NCI-H1105 (cell line): ENCODE measurements at regions not wholly inside any gene's neighbourhood (a gene's known extent, or its start where the extent isn't known, plus 50 kb on each side); places are given as distances from the start of the nearest gene placed in this dataset.
A peak's percentile ranks its signal among the peaks of the same experiment; 100 is the strongest.

ENCODE experiments used
- DNase-seq: peaks from one replicate; lab custom pipeline; 2025; lab: John Stamatoyannopoulos, UW

DNA sequence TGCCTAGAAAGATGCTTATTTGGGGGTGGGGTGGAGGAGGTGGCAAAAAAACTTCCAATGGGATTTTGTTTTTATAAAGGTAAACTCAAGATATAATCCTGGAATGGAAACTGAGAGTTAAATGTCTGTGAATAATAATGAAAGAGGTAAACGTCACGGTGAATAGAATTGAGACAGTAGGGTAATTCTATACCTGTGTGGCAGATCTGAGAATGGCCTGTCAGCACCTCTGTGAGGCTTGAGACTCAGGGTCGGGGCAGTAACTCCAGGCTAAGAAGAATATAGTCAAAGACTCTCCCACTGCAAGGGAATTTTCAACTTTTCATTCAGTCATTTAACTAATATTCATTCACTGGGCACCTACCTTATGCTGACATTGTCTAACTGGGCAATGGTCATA lies 581.2 kb upstream of the ZNF608 start:
- DNase-seq: no peak

DNA sequence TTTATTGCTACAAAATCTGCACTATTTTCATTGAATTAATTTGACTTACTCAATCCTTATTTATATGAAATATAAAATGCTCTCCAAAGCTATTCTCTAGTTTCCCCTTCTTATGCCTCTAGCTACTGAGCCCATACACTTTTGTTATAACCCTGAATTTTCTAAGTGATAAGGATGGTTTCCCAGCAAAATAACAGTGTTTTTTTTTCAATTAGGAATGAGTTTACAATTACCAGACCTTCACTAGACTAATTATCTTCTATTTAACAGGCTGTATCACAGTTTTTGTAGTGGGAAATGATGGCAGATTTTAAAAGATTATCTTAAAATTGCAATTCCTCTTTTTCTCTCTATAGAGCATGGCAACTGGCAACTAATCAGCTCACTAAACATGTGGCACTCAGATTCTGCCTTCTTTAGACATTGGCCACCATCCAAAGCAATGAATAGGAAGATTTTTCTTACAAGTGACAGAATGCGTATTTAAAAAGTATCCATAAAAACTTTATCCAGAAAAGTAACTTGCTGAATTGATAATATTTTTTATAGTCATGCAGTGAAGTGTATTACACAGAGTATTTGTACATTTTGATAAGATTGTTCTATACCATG lies 585.7 kb upstream of the ZNF608 start:
- DNase-seq: no peak

DNA sequence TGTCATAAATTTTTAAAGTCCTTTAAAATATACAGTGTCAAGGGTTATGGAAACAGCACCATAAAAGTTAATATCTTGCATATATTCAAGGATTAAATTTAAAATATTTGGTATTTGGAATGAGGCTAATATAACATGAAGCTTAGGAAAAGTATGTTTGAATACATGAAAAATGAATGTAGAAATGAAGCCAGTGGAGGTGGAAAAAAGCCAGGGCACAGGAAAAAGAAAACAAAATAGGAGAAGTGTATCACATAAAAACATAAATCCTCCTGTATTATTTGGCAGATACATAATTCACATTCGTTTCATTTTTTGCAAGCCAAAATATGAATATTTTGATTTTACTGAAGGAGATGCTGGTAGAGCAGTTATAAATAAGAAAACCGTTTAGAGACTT lies 587.0 kb upstream of the ZNF608 start:
- DNase-seq: no peak

DNA sequence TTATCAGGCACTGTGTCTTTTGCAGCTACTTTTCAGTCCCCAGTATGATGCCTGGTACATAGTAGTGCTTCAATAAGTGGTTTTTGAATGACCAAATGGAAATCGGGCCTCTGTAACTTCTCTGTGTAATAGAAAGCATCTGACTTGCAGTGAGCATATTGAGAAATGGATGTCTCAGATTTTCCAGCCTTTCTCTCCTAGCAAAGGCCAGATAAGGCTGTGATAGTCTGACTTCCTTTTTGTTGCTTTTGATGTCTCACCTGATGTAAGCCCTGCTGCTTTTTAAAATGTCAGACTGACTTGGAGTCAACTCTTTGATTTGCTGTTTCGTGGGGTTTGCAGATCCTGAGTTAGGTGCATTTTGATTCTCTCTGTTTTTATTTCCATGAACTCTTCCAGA lies 590.0 kb upstream of the ZNF608 start:
- DNase-seq: no peak

DNA sequence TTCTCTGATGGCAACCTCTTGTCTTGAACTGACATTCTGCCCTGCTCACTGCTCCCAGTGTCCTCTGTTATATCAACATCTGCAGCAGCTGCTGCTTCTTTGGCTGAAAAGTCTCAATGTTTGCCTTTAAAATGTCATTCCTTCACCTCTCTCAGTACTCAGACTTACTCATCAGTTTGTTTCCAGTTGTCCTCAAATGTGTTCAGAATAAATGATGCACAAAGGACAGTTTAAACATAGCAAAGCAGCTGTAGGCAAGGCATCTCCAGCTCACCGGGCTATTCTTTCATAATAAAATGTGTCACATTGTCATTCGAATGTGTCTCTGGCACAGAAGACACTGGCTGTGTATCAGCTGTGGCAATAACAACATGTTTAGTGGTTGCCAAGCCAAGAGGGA lies 590.9 kb upstream of the ZNF608 start:
- DNase-seq: no peak

DNA sequence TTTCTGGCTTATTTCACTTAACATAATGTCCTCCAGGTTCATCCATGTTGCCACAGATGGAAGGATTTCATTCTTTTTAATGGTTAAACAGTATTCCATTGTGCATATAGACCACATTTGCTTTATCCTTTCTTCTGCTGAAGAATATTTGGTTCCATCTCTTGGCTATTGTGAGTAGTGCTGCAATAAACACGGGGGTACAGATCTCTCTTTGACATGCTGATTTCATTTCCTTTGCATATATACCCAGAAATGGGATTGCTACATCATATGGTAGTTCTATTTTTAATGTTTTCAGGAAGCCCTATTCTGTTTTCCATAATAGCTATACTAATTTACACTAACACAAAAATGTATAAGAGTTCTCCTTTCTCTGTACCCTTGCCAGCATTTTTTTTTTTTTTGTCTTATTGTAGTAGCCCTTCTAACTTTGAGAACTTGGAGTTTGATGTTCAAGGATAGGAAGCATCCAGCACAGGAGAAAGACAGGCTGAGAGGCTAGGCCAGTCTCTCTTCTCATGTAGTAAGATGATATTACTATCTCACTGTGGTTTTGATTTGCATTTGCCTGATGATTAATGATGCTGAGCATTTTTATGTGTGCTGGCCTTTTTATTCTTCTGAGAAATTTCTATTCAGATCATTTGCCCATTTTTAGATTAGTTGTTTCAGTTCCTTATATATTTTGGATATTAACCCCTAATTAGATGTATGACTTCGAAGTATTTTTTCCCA lies 592.2 kb upstream of the ZNF608 start:
- DNase-seq: no peak

DNA sequence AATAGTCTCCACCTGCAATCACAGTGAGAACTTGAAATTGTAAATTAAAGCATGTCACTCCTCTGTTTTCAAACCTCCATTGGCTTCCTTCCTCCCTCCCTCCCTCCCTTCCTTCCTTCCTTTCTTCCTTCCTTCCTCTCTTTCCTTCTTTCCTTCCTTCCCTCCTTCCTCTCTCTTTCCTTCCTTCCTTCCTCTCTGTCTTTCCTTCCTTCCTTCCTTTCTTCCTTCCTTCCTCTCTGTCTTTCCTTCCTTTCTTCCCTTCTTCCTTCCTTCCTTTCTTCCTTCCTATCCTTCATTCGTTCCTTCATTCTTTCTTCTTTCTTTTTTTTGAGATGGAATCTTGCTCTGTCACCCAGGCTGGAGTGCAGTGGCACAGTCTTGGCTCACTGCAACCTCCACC lies 595.0 kb upstream of the ZNF608 start:
- no peak for DNase-seq

DNA sequence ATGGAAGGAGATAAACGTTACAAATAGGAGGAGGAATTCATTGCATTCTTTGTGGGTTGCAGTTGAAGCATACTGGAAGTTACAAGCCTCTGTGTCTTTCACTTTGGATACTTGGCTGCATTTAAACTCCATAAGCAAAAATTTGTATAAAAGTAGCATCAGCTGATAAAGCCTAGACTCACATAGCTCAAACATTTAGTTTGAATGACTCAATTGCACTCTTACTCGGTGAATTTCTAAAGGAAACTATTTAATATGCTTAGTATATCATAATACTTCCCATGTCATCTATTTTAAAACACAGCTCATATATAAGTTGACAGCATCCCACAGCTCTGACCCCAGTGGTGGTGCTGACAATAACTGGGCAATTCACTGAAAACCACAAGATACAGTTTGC lies 596.6 kb upstream of the ZNF608 start:
- DNase-seq: no peak

DNA sequence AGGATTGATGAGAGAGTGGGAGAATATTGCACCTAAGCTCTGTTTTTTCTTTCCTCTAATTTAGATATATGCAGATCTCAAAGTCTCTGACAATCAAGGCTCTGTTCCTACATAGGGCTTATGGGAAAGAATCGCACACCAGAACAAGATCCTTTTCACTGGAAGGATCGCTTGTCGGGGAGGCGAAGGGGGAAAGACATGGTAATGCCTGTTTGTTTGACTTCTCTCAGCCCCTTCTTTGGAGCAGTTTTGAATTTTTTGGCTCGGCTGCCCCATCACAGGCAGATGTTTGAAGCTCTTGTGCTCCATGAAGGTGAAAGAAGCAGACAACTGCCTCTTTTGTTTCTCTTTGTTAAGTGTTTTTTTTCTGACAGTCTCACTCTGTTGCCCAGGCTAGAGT lies 599.9 kb upstream of the ZNF608 start:
- no peak for DNase-seq

DNA sequence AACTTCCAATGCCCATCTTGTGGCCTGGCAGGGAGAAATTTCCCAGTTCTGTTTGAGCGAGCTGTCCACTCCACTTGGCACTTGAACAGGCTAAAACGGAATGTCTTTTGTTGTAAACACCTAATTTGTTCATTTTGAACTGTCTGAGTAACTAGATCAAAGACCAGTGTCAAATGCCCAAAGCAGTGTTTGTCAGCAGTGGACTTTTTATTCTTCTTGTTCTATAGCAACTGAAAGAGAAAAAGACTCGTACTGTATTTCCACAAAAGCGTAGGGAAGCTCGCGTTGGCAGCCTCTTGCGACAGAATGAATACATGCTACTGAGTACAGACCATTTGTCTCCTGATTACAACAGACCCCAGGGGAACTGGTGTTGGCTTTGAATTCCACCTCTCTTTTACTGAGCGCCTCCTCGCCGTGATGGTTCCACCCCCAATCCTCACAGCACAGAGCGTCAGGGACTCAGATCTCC lies 601.8 kb upstream of the ZNF608 start:
- no peak for DNase-seq

DNA sequence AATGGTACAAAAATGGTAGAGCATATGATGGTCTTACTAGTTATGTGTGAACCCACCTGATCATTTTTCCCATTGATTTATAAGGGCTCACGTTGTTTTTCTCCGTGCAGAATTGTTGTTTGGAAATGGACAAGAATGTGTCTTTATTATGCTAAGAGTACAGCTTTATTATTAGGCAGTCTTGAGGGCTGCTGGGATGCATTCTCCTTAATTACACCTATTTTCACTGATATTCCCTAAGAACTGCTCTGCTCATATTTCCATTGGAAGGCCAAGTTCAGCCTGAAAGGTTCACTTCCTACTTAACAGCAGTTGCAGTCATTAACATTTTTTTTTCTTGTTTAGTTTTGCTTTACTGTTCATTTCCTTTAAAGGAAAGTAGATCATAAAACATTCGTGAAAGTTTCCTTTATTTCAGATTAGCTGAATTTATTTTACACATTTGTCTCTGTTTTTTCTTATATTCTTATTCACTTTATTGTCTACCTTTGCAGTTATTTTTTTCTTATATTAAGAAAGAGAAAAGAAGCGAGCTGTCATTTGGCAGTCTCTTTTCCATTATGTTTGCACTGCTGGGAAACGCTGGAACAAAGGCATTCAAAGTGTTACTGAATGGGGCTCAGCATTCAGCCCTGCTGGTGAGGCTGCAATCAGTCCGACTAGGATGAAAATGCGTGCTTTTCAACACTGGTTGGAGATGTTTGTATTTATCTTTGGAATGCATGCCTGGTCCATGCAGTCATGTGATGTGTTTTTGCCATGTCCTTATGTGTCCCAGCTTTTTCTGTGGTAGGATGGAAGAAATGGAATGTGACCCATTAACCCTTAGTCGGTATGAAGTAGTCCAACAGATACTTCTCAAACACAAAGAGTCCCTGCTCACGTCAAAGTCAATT lies 602.7 kb upstream of the ZNF608 start:
- no peak for DNase-seq

DNA sequence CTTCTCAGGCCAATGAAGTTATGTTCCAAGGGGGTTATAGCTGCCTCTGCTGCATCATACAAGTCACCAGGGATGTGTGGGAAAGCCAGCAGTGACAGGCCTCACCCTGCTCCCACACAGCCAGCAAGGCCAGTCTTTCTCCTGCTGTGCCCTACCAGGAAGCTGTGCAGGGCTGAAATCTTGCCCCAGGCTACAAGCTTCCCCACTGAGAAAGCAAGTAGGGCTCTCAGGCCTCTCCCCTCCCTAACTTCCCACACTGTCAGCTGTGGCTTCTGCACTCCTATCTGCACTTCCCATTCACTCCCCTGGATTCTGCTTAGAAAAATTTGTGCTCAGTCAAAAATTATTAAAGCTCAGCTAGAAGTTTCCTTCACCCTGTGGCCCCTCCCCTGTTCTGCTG lies 611.2 kb upstream of the ZNF608 start:
- DNase-seq: no peak

DNA sequence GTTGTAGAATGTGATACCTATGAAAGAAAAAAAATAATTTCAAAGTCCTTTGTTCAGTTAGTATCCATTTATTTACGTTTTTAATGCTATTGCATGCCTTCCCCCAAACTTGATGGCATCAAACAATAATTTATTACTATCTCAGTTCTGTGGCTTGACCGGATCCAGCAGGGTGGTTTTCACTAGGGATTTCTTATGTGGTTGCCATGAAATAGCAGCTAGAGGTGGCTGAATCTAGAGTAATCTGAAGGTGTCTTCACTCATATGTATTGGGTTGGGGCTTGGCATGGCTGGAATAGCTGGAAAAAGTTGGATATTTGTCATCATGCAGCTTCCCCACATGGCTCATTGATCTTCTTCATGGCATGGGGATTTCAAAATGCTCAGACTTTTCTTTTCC lies 619.3 kb upstream of the ZNF608 start:
- DNase-seq: no peak

DNA sequence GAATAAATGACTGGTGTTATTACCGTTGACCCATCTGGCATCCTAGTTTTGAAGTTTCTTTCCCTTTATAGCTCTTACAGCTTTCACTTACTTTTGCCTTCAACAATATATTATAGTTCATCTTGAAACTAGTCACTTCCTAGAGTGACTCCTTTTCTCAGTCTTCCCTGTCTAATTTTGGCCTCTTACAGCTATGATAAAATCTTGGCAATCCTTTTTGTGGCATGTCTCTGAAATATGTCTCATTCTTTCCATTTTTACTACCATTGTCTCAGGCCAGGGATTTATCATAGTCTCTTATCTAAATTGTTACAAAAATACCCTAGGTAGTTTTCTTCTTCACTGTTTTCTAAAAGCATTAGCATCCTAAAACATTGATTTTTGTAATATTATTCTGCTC lies 621.3 kb upstream of the ZNF608 start:
- DNase-seq: no peak

DNA sequence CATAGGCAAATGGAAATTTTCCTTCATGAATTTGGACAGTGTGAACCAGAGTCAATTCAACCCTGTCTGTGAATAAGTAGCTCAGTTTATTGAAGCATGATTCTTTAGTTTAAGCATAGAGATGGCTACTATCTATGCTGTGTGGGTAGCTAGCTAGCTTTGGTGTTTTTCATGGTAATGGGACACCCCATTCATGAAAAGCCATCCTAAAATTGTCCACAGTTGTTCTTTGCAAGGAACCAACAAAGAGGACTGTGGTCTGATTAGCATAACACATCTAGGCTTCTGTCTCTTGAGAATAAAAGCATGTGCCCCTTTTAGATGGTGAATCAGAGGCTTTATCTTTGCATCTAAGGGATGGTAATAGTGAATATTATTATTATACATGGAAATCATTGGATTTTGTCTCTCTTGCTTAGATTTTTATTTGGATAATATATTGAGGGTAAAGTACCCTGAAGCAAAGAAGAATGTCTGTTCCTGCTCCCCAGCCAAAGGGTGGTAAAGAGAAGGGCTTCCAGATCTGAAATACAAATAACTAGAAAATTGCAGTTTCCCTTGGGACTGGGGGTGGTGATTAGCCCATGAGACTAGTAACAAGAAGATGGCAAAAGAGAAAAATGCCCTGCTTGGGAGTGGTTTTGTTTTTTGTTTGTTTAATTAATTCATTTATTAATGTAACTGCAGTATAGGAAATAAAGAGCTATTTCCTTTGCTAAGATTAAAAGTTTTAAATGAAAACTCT lies 624.2 kb upstream of the ZNF608 start:
- DNase-seq: no peak

DNA sequence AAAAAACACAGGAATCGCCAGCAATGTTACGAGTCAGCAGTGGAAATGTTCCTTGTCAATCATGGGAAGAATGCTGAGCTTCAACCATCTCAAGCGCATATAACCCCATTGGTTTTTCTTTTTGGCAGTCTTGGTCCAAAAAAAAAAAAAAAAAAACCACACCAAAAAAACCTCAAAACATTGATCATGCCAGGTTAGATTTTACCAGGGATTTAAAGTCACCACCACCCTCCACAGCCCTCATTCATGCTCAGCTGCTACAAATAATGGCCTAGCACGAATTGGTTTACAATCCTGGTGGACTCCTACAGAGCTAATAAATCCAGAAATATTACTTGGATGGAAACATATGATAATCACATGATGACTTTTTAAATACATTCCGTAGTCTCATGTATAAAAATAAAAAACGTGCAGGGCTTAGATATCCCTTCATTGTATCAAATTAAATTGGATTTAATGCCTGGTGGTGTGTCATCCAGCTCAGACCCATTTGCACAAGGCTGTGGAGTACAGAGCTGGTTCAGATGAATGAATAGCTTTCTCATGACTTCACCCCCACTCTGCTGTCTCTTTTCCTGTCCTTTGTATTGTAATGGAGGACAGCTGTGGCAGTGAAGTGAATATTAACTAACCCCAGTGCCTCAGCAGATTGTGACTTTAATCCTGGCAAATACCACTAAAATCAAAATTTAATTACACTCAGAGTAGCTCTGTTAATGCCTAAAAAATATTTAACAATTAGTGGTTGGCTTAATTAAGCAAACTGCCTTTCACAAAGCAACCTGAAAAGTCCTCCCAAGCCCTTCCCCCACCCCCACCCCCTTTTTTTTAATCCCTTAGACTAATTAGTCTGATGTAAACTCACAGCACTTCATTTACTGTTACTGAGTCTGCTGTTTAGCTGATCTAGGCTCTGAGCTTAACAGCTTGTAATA lies 626.5 kb upstream of the ZNF608 start:
- DNase-seq: peak; percentile 48

DNA sequence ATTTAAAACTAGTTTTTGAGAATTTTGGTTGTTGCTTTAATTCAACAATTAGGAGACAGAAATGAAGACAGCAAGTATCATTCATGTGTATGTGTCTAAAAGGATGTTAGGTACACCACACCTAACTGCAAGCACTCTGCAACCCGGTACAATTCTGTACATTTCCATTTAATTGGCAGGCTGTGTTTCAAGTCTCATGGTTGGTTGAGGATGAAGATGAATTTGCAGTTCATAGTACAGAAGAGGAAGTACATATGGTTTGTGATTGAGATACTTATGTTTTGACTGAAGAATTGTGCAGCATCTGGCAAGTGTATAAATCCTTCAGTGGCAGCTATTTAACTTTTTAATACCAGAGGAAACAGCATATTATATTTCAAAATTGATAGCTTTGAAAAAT lies 628.7 kb upstream of the ZNF608 start:
- no peak for DNase-seq

DNA sequence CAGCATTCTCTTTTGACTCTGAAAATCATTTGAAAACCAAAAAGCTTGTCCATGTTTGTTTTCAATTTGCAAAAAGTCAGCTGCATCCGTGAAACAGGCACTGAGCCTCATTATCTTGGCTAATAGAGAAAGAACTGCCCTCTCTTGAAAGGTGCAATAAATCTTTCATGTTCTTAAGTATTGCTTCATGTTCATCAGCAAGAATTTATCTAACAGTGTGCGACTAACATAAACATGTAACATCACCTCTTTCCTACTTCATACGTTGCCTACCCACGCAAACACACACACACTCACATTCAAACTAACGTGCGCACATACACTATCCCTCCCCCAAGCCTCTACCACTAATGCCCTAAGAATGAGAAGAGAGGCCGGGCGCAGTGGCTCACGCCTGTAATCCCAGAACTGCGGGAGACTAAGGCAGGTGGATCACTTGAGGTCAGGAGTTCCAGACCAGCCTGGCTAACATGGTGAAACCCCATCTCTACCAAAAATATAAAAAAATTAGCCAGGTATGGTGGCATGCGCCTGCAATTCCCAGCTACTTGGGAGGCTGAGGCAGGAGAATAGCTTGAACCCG lies 629.7 kb upstream of the ZNF608 start:
- DNase-seq: no peak

DNA sequence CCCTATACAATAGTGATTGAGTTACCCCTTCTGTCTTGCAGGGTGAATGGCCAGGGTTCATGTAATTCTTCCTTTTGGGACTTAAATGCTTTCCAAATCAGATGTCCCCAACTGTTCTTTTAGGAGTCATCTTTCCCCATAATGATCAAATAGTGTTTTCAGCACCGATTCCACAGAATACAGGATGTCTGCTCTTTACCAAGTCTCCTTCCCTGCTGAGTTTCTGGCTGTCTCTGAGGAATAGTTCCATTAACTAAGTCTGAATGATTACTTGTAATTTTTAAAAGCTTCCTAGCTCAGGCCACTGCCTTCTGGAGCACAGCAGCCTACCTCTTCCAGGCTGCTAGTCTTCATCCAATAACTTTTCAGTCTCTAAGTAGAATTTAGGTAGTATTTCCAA lies 630.7 kb upstream of the ZNF608 start:
- DNase-seq: no peak

DNA sequence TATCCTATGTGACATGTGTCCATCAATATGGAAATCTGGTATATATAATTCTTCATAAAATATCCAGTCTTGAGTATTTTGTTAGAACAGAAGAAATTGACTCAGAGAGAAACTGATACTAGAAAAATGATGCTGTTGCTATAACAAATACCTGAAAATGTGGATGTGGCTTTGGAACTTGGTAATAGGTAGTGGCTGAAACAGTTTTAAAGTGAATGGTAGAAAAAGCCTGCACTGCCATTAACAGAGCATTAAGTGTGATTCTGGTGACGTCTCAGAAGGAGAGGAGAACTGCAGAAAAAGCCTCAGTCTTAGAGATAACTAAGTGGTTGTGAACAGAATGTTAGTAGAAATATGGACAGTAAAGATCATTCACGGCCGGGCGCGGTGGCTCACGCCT lies 634.9 kb upstream of the ZNF608 start:
- no peak for DNase-seq

DNA sequence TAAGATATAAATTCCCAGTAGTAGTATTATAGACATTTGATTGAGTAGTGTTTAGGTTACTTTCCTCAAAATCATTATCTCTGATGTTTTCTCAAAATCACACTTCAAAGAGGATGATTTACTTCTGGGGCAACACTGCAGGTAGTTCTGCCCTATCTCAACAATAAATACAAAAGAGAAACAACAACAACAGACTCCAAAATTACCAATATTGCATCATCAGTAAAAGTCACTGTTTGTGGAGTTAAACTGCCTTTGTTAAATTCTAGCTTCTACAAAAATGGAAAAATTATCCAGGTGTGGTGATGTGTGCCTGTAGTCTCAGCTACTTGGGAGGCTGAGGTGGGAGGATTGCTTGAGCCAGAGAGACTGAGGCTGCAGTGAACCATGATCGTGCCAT lies 637.6 kb upstream of the ZNF608 start:
- DNase-seq: no peak
